ENCODE measurements at regions not wholly inside any gene's neighbourhood (a gene's known extent, or its start where the extent isn't known, plus 50 kb on each side); places are given as distances from the start of the nearest gene placed in this dataset.

DNA sequence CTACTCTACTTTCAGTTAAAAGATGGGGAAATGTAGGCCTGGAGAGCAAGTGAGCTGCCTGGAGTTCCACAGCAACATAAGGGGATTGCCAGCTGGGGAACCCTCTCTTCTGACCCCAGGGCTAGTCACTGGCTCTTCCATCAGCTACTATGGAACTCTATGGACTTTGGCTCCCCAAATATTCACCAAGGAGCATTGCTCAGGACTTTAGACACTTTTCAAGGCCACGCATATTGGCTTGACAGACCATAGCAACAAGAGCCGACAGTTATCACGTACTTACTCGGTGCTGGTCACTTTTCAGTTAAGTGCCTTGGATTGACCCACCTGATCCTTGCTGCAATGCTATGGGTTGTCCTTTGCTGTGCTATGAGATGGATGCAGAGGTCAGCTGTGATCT, 360.7 kb upstream of the CHD6 start:
- TF ChIP-seq, protein P1, sequence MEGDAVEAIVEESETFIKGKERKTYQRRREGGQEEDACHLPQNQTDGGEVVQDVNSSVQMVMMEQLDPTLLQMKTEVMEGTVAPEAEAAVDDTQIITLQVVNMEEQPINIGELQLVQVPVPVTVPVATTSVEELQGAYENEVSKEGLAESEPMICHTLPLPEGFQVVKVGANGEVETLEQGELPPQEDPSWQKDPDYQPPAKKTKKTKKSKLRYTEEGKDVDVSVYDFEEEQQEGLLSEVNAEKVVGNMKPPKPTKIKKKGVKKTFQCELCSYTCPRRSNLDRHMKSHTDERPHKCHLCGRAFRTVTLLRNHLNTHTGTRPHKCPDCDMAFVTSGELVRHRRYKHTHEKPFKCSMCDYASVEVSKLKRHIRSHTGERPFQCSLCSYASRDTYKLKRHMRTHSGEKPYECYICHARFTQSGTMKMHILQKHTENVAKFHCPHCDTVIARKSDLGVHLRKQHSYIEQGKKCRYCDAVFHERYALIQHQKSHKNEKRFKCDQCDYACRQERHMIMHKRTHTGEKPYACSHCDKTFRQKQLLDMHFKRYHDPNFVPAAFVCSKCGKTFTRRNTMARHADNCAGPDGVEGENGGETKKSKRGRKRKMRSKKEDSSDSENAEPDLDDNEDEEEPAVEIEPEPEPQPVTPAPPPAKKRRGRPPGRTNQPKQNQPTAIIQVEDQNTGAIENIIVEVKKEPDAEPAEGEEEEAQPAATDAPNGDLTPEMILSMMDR (IDR thresholded peaks at IDR 0.05; ENCODE audit: low read length): no peak
- TF ChIP-seq EZH2 (IDR thresholded peaks at IDR 0.05; ENCODE audit: borderline replicate concordance, low read length): no peak
